DMS 273 treated with DMSO at 0.1 percent for 48 hours (cell line): ENCODE measurements at regions not wholly inside any gene's neighbourhood (a gene's known extent, or its start where the extent isn't known, plus 50 kb on each side); places are given as distances from the start of the nearest gene placed in this dataset.

Experiments used
- DNase-seq: peaks from one replicate; lab custom pipeline; 2025; lab: John Stamatoyannopoulos, UW

DNA sequence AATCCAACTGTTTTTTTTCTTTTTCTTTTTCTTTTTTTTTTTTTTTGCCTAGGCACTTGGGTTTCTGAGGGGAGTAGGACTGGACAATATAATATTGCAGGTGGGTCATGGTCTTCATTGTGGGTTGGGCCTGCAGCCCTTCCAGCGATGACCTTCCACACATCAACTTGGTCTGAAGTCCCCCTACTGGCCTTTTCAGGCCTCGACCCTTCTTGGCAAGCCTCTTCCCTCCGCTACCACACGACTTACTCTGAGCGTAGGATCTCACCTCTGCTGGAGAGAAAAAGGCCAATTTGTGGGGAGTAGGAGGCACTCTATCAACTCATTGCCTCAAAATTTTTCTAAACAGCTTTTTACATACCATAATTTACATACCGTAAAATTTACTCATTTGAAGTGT, 51.1 kb upstream of the GRIK3 start:
- DNase-seq, result no peak

DNA sequence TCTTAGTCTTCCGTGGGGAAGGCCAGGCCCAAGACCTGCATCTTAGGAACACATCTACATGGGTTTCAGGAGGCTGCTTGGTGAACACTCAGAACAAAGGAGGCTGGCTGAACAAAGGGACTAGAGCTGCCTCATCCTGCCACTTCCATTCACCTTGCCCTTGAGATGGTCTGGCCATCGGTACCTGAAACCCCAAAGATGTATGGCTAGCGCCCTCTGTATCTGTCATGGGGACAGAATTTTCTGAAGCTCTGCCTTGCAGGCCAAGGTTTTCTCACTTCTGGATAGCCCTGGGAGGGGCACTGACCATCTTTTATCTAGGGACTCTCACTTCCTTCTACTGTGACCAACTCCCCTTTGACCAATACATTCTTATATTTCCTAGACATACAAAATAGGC, 55.4 kb upstream of the GRIK3 start:
- no peak for DNase-seq

- DNase-seq, result no peak
Measured at GRCh38 chr1:37090671-37091070, 56.4 kb upstream of the GRIK3 start.

DNA sequence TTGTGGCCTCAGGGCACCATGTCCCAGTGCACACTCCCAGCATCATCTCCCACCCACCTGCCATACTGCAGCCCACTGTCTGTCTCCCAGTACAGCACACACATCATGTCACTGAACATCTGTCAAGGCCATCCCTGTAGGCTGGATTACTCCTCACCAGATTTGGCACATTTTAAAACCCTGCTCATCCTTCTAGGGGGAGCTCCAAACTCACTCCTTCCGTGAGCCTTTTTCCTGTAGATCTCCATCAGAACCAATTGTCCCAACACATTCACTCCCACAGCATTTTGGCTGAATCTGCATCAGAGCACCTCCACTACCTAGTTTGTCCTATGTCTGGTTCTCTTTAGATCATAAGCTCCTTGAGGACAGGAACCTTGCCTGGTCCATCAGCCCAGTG, 58.6 kb upstream of the GRIK3 start:
- DNase-seq, result no peak

DNA sequence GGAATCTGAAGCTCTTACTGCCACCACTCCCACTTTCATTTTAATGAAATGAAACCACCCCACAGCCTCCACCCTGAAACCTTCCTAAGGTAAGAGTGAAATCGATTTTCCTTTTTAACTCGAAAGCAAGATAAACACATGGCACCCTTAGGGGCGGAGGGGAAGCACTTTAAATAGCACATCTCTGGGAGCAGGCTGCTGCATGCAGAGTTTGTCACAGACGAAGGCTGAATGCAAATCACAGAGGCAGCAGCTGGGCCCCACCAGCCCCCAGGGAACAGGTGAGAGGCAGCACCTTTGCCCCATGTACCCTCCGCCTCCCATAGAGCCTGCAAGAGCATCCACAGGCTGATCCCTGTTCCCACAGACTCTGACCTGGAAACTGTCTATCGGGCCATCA, 60.0 kb upstream of the GRIK3 start:
- DNase-seq, result no peak

DNA sequence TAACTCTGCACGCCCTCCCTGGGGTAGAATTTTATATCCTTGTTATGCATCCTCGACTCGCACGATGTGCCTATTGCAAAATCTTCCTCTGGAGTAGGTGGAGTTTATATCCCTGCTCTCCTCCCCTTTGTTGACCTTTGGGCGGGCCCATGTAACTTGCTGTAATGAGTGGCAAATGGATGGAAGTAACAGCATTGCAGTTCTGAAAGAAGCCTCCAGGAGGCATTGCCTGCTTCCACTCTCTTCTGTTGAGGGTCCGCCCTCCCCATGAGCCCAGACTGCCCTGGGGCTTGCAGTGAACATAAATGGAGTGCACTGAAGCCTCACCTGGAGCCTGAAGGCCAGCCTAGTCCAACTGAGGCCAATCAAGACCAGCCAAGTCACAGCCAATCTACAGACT, 62.2 kb upstream of the GRIK3 start:
- no peak for DNase-seq

DNA sequence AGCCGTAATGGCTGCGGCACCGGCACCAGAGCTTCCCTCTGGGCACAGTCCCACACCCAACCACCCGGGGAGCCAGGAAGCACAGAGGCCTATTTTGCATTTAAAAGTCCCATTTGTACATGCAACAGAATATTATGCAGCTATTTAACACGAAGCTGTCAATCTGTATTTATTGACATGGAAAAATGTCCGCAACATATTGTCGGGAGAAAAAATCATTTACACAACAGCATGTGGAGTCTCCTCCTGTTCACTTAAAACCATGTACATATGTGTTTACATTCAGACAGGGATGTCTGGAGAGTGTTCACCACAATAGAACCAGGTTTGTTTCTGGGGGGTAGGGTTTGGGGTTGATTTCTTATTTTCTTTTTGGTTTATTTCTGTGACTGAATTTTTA, 63.4 kb upstream of the GRIK3 start:
- DNase-seq, result no peak

DNA sequence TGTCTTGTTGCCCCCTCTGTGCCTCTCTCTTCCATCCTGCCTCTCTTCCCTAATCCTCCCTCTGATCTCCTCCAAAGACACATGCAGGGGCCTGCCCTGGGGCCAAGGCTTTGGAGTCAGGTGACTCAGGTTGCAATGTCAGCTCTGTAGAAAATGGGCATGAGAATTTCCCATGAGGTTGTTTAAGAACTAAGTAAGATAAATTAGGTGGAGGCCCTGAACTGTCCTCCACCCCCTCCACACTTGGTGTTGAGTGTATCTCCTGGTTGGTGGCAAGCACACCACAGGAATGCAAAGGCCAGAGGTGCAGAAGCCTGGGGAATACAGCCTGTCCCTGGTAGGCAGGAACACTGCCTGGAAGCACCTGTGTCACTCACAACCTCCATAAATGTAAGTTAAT, 63.9 kb upstream of the GRIK3 start:
- DNase-seq, result no peak

- DNase-seq, result no peak
Measured at GRCh38 chr1:37100310-37100709, 66.0 kb upstream of the GRIK3 start.

- DNase-seq, result no peak
Measured at GRCh38 chr1:37102656-37103382, 68.5 kb upstream of the GRIK3 start.

DNA sequence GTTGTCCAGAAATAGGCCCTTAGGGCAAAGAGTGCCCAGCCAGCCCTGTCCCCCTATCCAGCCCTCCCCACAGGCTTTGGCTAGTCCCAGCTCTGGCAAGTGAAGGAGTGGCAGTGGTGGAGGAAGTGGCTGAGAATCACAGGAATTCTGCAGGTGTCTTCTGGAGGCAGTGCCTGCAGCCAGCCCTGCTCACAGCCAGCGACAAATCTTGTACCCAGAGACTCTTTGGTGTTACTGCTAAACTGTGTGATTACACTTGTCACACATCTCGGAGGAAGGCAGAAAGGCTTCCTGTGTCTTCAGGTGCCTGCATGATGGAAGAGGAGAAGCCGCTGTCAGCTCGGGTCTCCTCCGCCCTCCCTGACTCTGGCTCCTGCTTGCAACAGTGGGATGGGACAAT, 71.6 kb upstream of the GRIK3 start:
- DNase-seq, result no peak

DNA sequence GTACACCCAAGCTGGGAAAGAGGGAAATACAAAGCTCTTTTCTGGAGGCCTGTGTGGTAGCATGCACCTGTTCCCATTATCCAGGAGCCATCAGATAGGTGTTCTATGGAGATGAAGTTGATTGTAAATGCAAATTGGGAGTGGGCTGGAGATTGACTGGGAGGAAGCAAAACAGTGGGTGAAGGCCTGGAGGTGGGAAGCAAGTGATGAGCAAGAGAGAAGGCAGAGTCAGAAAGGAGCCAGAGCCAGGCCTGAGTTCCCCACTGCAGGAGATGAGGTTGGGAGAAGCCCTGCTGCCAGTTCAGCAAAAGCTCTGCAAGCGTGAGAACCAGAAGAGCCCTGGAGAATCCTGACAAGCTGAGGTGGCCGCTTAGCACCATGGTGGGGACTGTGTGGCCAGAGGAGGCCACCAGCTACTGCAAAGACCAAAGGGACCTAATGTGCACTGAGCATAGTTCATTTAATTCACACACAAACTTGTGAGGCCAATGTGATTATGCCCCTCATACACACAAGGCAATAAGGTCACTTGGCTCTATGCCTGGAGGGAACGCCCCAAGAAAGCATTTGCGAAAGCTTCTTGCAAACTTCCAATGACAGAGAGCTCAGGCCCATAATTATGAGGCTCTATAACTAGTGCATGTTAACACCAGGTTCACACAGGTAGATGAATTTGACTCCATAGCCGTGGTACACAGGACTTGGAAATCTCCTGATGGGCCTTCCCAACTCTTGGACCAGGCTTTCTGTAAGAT, 73.0 kb upstream of the GRIK3 start:
- no peak for DNase-seq

- no peak for DNase-seq
Measured at GRCh38 chr1:37108596-37109188, 74.4 kb upstream of the GRIK3 start.

DNA sequence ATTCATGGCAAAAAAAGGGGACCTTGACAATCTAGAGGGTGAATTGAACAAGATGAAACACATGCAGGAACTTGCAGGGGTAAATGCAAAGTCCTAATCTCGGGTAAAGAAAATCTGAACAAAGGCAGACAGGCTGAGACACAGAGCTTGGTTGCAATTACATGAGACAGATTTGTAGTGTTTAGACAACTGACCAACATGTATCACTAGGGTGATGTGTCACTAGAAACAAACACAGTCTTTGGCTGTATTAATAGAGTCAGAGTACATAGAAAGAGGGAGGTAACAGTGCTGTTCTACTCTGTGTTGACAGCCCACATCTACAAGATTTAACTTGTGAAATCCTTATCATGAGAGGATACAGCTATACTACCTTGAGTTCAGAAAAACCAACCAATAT, 78.1 kb upstream of the GRIK3 start:
- DNase-seq, result no peak

DNA sequence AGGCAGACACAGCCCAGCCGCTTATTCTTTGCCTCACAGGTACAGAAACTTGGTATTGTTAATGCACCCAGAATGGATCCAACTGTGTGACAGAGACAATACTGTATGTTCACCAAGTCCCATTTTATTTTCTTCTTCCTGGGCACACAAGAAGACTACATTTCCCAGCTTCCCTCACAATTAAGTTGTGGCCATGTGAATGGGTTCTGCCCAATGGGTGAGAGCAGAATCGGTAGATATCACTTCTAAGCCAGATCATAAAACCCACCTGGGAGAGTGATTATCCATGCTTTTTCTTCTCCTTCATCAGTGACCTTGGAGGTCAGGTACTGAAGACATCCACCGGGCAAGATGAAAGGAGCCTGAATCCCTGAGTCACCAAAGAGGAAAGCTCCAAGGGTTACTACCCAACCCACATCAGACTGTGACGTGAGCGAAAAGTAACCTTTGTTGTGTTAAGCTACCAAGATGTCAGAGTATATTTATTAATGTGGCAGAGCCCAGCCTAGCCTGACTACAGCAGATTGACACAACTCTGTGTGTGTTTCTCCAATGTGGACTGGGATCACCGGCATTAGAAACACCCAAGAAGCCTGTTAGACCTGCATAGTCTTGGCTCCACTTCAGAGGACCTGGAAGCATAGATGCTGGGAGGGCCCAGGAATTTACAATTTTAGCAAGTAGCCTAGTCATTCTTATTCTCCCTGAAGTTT, 79.1 kb upstream of the GRIK3 start:
- DNase-seq, result no peak

DNA sequence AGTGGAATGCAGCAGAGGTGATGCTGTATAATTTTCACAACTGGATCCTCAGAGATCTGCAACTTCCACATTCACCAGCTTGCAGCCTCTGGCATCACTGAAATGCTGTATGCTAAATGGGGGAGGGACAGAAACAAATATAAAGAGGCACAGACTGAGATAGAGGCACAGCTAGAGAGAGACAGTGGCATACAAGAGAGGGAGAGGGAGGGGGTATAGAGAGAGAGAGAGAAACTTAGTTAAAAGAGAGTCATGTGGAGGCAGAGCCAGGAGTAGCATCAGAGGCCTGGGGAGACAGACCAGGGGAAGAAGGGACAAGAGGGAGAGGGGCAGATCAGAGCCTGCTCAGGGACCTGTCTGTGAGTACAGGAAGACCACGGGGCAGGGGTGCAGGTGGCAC, 84.5 kb upstream of the GRIK3 start:
- no peak for DNase-seq

- DNase-seq, result no peak
Measured at GRCh38 chr1:37120279-37120678, 86.0 kb upstream of the GRIK3 start.

- no peak for DNase-seq
Measured at GRCh38 chr1:37123276-37124115, 89.2 kb upstream of the GRIK3 start.

DNA sequence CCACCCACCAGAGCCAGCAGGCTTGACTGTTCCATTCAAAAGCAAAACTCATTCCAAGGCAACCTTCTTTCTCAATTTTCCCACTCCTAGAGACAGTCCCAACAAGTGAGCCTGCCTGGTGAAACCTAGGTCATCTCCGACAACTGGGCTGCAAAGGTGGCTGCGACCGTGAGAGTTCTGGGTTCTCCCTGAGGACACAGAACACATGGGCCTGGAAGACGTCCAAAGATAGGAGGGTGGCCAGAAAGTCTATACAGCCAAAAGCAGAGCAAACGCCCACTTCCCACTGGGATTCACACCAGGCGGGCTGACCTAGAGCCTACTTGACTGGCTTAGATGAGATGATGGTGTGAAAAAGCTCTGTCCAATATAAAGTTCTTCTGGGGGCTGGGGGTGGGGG, 90.2 kb upstream of the GRIK3 start:
- no peak for DNase-seq

- no peak for DNase-seq
Measured at GRCh38 chr1:37125295-37125694, 91.0 kb upstream of the GRIK3 start.

GRCh38 chr1:37127254-37127748, 93.0 kb upstream of the GRIK3 start:
- DNase-seq, result no peak

- no peak for DNase-seq
Measured at GRCh38 chr1:37128091-37128490, 93.8 kb upstream of the GRIK3 start.
